SK-N-SH (cell line): ENCODE measurements at regions not wholly inside any gene's neighbourhood (a gene's known extent, or its start where the extent isn't known, plus 50 kb on each side); places are given as distances from the start of the nearest gene placed in this dataset.

Experiments used
- CTCF ChIA-PET: fragments of 300-600, 350-600 bp; formaldehyde crosslinking; extraction: SDS; loops from one replicate; lab custom pipeline; 2021; lab: Yijun Ruan, JAX
- POLR2A ChIA-PET: fragments of 350-600 bp; sonication (Branson Sonifier 250); formaldehyde crosslinking; extraction: SDS; loops from one replicate; lab custom pipeline; 2020; ENCODE audit warnings: antibody characterized with exemption, inconsistent platforms; lab: Yijun Ruan, JAX
- DNase-seq: peaks from one replicate; pipeline ENCODE4 v3.0.0; 2012
- H2AFZ ChIP-seq: fragments of 200-600 bp; sonication (generic); 2 replicates; pipeline ENCODE4 v1.8.1; 2016; ENCODE audit warnings: antibody characterized with exemption, mild to moderate bottlenecking, low read depth
- H3F3A ChIP-seq: fragments of 200-600 bp; sonication (generic); replicated peaks from 2 replicates; pipeline ENCODE3; 2016; ENCODE audit warnings: antibody characterized with exemption, mild to moderate bottlenecking; ENCODE audit not compliant: insufficient read depth
- H3K27ac ChIP-seq, 2 experiments: fragments of 200-500 bp in 1 of 2; fragments of 200-600 bp in 1 of 2; sonication (Bioruptor generic) in 1 of 2; sonication (generic), shearing (Covaris generic) in 1 of 2; 2 replicates each; pipeline versions ENCODE4 v1.5.1 to v1.6.1; 2014 to 2016; ENCODE audit warnings: low read depth in 2 of 2, inconsistent platforms in 1 of 2, low read length in 1 of 2, mild to moderate bottlenecking in 1 of 2, mixed read lengths in 1 of 2
- H3K27me3 ChIP-seq: fragments of 200-600 bp; sonication (generic), shearing (Covaris generic); 2 replicates; pipeline ENCODE4 v1.6.1; 2016; ENCODE audit warnings: mixed run types; ENCODE audit not compliant: insufficient read depth
- H3K36me3 ChIP-seq, 2 experiments: fragments of 200-500 bp in 1 of 2; fragments of 200-600 bp in 1 of 2; sonication (Bioruptor generic) in 1 of 2; sonication (generic) in 1 of 2; replicated peaks in 1 of 2; 2 replicates each; pipeline versions ENCODE3 to v1.5.1; 2014 to 2016; ENCODE audit warnings: low read length in 1 of 2, mild to moderate bottlenecking in 1 of 2; ENCODE audit not compliant: insufficient read depth in 2 of 2, control insufficient read depth in 1 of 2
- H3K4me1 ChIP-seq, 2 experiments: fragments of 200-500 bp in 1 of 2; fragments of 200-600 bp in 1 of 2; sonication (Bioruptor generic) in 1 of 2; sonication (generic), shearing (Covaris generic) in 1 of 2; 2 replicates each; pipeline versions ENCODE4 v1.5.1 to v1.6.1; 2014 to 2016; ENCODE audit warnings: low read depth in 1 of 2, low read length in 1 of 2, mixed run types in 1 of 2; ENCODE audit not compliant: insufficient read depth in 2 of 2, control insufficient read depth in 1 of 2
- H3K4me2 ChIP-seq: fragments of 200-600 bp; sonication (generic), shearing (Covaris generic); 2 replicates; pipeline ENCODE4 v1.6.1; 2017; ENCODE audit warnings: mixed run types
- H3K4me3 ChIP-seq, 2 experiments: fragments of 200-500 bp in 1 of 2; fragments of 200-600 bp in 1 of 2; sonication (Bioruptor generic) in 1 of 2; sonication (generic), shearing (Covaris generic) in 1 of 2; 2 replicates each; pipeline versions ENCODE4 v1.5.1 to v1.8.1; 2014 to 2016; ENCODE audit warnings: low read depth in 2 of 2, inconsistent platforms in 1 of 2, low read length in 1 of 2, mild to moderate bottlenecking in 1 of 2, mixed read lengths in 1 of 2, moderate library complexity in 1 of 2
- H3K79me2 ChIP-seq: fragments of 200-600 bp; sonication (generic); 2 replicates; pipeline ENCODE4 v1.8.1; 2017; ENCODE audit warnings: mild to moderate bottlenecking; ENCODE audit not compliant: insufficient read depth
- H3K9ac ChIP-seq: fragments of 200-600 bp; sonication (generic); 2 replicates; pipeline ENCODE4 v1.6.1; 2017; ENCODE audit warnings: mixed run types
- H3K9me2 ChIP-seq: fragments of 200-600 bp; sonication (generic); 2 replicates; pipeline ENCODE4 v1.6.1; 2017; ENCODE audit warnings: mixed run types
- H3K9me3 ChIP-seq: fragments of 200-600 bp; sonication (generic); 2 replicates; pipeline ENCODE4 v1.6.1; 2017; ENCODE audit warnings: mixed run types, mild to moderate bottlenecking, moderate library complexity
- H4K20me1 ChIP-seq: fragments of 200-600 bp; sonication (generic); 2 replicates; pipeline ENCODE4 v1.6.1; 2017; ENCODE audit warnings: mild to moderate bottlenecking, mixed run types; ENCODE audit not compliant: insufficient read depth
- CHD2 ChIP-seq: fragments of 150-350 bp; IDR thresholded peaks from 2 replicates; pipeline ENCODE4 v1.6.1; 2018; ENCODE audit warnings: low read length; ENCODE audit not compliant: partially characterized antibody
- ELF1 ChIP-seq: IDR thresholded peaks from 2 replicates; pipeline ENCODE4 v1.4.0; 2012
- EP300 ChIP-seq, 2 experiments: IDR thresholded peaks; 2 replicates each; pipeline versions ENCODE4 v1.4.0 to v1.6.1; 2012; ENCODE audit warnings: borderline replicate concordance in 1 of 2, low read depth in 1 of 2, low read length in 1 of 2
- EZH2phosphoT487 ChIP-seq: fragments of 200-600 bp; sonication (generic); IDR thresholded peaks from 2 replicates; pipeline ENCODE4 v1.6.1; 2017; ENCODE audit warnings: low read depth, mixed run types, mild to moderate bottlenecking, antibody characterized with exemption, moderate library complexity, borderline replicate concordance
- FOXJ3 ChIP-seq: sonication (generic); formaldehyde crosslinking; IDR thresholded peaks from 2 replicates; pipeline ENCODE4 v1.5.1; 2020; ENCODE audit warnings: mild to moderate bottlenecking, missing genetic modification reagents
- FOXM1 ChIP-seq: IDR thresholded peaks from 2 replicates; pipeline ENCODE4 v1.4.0; 2012; ENCODE audit warnings: low read depth, mild to moderate bottlenecking
- GABPA ChIP-seq: IDR thresholded peaks from 2 replicates; pipeline ENCODE4 v1.4.0; 2012; ENCODE audit warnings: low read depth, mild to moderate bottlenecking
- GATA2 ChIP-seq: sonication (generic); formaldehyde crosslinking; IDR thresholded peaks from 2 replicates; pipeline ENCODE4 v1.5.0; 2020; ENCODE audit warnings: mild to moderate bottlenecking, missing genetic modification reagents
- MAX ChIP-seq: IDR thresholded peaks from 2 replicates; pipeline ENCODE4 v1.4.0; 2012; ENCODE audit warnings: low read depth
- MXI1 ChIP-seq: IDR thresholded peaks from 2 replicates; pipeline ENCODE4 v1.6.1; 2012; ENCODE audit warnings: mild to moderate bottlenecking, low read depth, low read length, improper control_type of control experiment
- NFIC ChIP-seq: IDR thresholded peaks from 2 replicates; pipeline ENCODE4 v1.4.0; 2012; ENCODE audit warnings: borderline replicate concordance
- PBX3 ChIP-seq: IDR thresholded peaks from 2 replicates; pipeline ENCODE4; 2012
- POLR2AphosphoS5 ChIP-seq: IDR thresholded peaks from 2 replicates; pipeline ENCODE4 v1.6.1; 2012; ENCODE audit warnings: low read depth, low read length
- SIN3A ChIP-seq: IDR thresholded peaks from 2 replicates; pipeline ENCODE4 v1.6.1; 2012; ENCODE audit warnings: low read depth, mild to moderate bottlenecking, low read length, moderate library complexity, borderline replicate concordance
- SMC3 ChIP-seq: IDR thresholded peaks from 2 replicates; pipeline ENCODE4 v1.6.1; 2012; ENCODE audit warnings: low read depth, low read length, improper control_type of control experiment
- TAF1 ChIP-seq: IDR thresholded peaks from 2 replicates; pipeline ENCODE4 v1.6.1; 2012; ENCODE audit warnings: low read depth, mild to moderate bottlenecking, low read length, moderate library complexity, borderline replicate concordance
- USF1 ChIP-seq: IDR thresholded peaks from 2 replicates; pipeline ENCODE4 v1.4.0; 2012; ENCODE audit warnings: low read depth, borderline replicate concordance
- YY1 ChIP-seq: IDR thresholded peaks from 2 replicates; pipeline ENCODE4 v1.4.0; 2012; ENCODE audit warnings: low read depth, mild to moderate bottlenecking
- WGBS: methylation state at CpG from one replicate; pipeline ENCODE4 v1.1.6; 2017; ENCODE audit warnings: low lambda C conversion rate; 5-methylcytosine and 5-hydroxymethylcytosine counted together
- TF ChIP-seq, protein P1 (sequence below): fragments of 150-350 bp; IDR thresholded peaks from 2 replicates; pipeline ENCODE4 v1.6.1; 2017; ENCODE audit warnings: antibody characterized with exemption, low read length, low read depth, borderline replicate concordance
- TF ChIP-seq, protein P2 (sequence below): IDR thresholded peaks from 2 replicates; pipeline ENCODE4 v1.4.0; 2012; ENCODE audit warnings: low read depth, borderline replicate concordance

DNA sequence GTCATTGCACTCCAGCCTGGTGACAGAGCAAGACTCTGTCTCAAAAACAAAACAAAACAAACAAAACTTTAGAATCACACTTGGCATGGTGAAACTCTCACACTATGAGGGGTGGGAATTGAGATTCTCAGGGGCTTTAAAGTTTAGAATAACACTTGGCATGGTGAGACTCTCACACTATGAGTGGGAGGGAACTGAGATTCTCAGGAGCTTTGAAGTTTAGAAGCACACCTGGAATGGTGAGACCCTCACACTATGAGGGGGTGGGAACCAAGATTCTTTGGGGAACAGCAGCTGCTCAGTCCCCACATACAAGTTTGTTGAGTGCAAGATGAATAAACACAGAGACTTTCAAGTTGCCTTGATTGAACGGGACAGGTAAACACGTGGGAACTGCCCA lies 149.4 kb downstream of the HSD17B3 start:
- Histone ChIP-seq H3K27me3 (no peaks in the 10 kb centered on the region), H3K4me1 (no peaks in the 10 kb centered on the region), H2AFZ (no peak overlapping the region), H3K27ac (no peak overlapping the region), H3K4me2 (no peak overlapping the region), H3K4me3 (no peak overlapping the region), H3K36me3 (no peaks in the 10 kb centered on the region), H4K20me1 (no peaks in the 10 kb centered on the region), H3F3A (no peaks in the 10 kb centered on the region), H3K9me2 (no peaks in the 10 kb centered on the region), H3K9ac (no peak overlapping the region), H3K9me3 (no peaks in the 10 kb centered on the region), H3K79me2 (no peaks in the 10 kb centered on the region)
- TF ChIP-seq USF1 = no peak
- TF ChIP-seq MAX = no peak
- TF ChIP-seq SIN3A = no peak
- ChIA-PET POLR2A (no interaction called here), CTCF (interaction anchor here (2.0 kb wide), 1 partner anchor 25 kb away, joined by 4 read pairs; no protein-coding TSS in a partner anchor)
- WGBS = 67% methylated on average over 2 of the region's 2 CpGs
- DNase-seq = no peak

DNA sequence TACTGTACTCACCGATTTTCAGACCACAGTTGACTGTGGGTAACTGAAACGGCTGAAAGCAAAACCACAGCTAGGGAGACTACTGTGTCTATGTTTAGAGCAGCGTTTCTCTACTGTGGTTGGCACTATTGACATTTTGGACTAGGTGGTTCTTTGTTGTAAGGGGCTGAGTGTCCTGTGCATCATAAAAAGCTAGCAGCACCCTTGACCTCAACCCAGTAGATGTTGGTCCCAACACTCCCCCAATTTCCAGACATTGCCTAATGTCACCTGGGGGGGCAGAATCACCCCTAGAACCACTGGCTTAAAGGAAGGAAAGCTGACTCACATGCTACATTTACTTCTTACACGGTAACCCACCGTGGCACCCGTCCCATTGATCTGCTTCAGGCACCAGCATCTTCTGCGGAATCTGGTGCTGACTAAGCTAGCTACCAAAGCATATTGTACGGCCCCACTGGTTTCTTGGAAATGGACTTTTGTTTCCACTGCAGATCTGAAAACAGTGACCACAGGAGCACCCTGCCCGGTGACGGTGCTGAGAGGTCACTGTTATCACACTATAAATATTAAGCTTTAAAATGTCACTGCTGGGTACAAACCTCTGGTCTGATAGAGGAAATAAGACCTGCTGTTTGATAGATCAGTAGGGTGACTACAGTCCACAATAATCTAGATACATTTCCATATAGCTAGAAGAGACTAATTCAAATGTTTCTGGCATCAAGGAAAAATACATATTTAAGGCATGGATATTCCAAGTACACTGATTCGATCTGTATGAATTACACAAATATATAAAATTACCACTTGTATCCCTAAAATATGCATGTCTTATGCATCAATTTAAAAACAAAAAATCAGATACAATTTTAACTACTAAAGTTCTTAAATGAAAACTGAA lies 151.4 kb downstream of the HSD17B3 start:
- Histone ChIP-seq H3K4me2 (no peak overlapping the region), H3K4me3 (no peak overlapping the region), H2AFZ (no peak overlapping the region), H3K79me2 (no peaks in the 10 kb centered on the region), H4K20me1 (no peaks in the 10 kb centered on the region), H3K4me1 (no peaks in the 10 kb centered on the region), H3K9ac (no peak overlapping the region), H3K27me3 (no peaks in the 10 kb centered on the region), H3K9me2 (no peaks in the 10 kb centered on the region), H3K36me3 (no peaks in the 10 kb centered on the region), H3K9me3 (no peaks in the 10 kb centered on the region), H3K27ac (no peak overlapping the region), H3F3A (no peaks in the 10 kb centered on the region)
- no peak for TF ChIP-seq FOXJ3 (CRISPR knock-in tag)
- no peak for TF ChIP-seq NFIC
- TF ChIP-seq GABPA = no peak
- no peak for TF ChIP-seq TAF1
- no peak for TF ChIP-seq SIN3A
- no peak for TF ChIP-seq MXI1
- TF ChIP-seq EP300 (IDR thresholded peaks at IDR 0.05; ENCODE audit: borderline replicate concordance in 1 of 2, low read depth in 1 of 2, low read length in 1 of 2) = no peak
- TF ChIP-seq, protein P1, sequence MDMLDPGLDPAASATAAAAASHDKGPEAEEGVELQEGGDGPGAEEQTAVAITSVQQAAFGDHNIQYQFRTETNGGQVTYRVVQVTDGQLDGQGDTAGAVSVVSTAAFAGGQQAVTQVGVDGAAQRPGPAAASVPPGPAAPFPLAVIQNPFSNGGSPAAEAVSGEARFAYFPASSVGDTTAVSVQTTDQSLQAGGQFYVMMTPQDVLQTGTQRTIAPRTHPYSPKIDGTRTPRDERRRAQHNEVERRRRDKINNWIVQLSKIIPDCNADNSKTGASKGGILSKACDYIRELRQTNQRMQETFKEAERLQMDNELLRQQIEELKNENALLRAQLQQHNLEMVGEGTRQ = no peak
- TF ChIP-seq PBX3 = no peak
- no peak for TF ChIP-seq GATA2 (CRISPR knock-in tag)
- no peak for TF ChIP-seq ELF1
- no peak for TF ChIP-seq MAX
- TF ChIP-seq, protein P2, sequence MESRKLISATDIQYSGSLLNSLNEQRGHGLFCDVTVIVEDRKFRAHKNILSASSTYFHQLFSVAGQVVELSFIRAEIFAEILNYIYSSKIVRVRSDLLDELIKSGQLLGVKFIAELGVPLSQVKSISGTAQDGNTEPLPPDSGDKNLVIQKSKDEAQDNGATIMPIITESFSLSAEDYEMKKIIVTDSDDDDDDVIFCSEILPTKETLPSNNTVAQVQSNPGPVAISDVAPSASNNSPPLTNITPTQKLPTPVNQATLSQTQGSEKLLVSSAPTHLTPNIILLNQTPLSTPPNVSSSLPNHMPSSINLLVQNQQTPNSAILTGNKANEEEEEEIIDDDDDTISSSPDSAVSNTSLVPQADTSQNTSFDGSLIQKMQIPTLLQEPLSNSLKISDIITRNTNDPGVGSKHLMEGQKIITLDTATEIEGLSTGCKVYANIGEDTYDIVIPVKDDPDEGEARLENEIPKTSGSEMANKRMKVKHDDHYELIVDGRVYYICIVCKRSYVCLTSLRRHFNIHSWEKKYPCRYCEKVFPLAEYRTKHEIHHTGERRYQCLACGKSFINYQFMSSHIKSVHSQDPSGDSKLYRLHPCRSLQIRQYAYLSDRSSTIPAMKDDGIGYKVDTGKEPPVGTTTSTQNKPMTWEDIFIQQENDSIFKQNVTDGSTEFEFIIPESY = no peak
- no peak for TF ChIP-seq EZH2phosphoT487
- TF ChIP-seq YY1 = no peak
- TF ChIP-seq USF1 = no peak
- no peak for TF ChIP-seq SMC3
- no peak for TF ChIP-seq FOXM1
- TF ChIP-seq POLR2AphosphoS5 = no peak
- no peak for TF ChIP-seq CHD2
- WGBS = 56% methylated on average over 11 of the region's 11 CpGs
- no peak for DNase-seq
- CTCF ChIA-PET = interaction anchor here (1.7 to 2.0 kb wide), 2 partner anchors 11 to 27 kb away, joined by 4 read pairs; no protein-coding TSS in a partner anchor
- POLR2A ChIA-PET = no interaction called here
